Stimulated activated effector memory CD8-positive, alpha-beta T cell treated with anti-CD3 and anti-CD28 coated beads, Interleukin-12 subunit alpha, Interleukin-12 subunit beta, amount 100 ng/mL, for 72 hours (primary cell): ENCODE measurements at regions not wholly inside any gene's neighbourhood (a gene's known extent, or its start where the extent isn't known, plus 50 kb on each side); places are given as distances from the start of the nearest gene placed in this dataset.

Experiments used
- ATAC-seq: fragments of 150-1000 bp; cut with Tn5 transposase; 2 replicates; pipeline ENCODE4 v1.10.0; 2021
- DNase-seq, 2 donors: peaks; one replicate each; pipeline ENCODE4 v3.0.0; 2021 to 2022; ENCODE audit warnings: low spot score in 2 of 2
- H3K27ac Mint-ChIP-seq: one replicate; pipeline ENCODE4 v1.8.0; 2022; ENCODE audit warnings: mild to moderate bottlenecking, mixed read lengths
- H3K36me3 Mint-ChIP-seq: one replicate; pipeline ENCODE4 v1.8.0; 2022; ENCODE audit warnings: mild to moderate bottlenecking, mixed read lengths
- H3K4me1 Mint-ChIP-seq: one replicate; pipeline ENCODE4 v1.8.0; 2022; ENCODE audit warnings: mixed read lengths
- H3K4me3 Mint-ChIP-seq: one replicate; pipeline ENCODE4 v1.8.0; 2022; ENCODE audit warnings: mild to moderate bottlenecking, mixed read lengths
- H3K9me3 Mint-ChIP-seq: one replicate; pipeline ENCODE4 v1.8.0; 2022; ENCODE audit warnings: mixed read lengths

DNA sequence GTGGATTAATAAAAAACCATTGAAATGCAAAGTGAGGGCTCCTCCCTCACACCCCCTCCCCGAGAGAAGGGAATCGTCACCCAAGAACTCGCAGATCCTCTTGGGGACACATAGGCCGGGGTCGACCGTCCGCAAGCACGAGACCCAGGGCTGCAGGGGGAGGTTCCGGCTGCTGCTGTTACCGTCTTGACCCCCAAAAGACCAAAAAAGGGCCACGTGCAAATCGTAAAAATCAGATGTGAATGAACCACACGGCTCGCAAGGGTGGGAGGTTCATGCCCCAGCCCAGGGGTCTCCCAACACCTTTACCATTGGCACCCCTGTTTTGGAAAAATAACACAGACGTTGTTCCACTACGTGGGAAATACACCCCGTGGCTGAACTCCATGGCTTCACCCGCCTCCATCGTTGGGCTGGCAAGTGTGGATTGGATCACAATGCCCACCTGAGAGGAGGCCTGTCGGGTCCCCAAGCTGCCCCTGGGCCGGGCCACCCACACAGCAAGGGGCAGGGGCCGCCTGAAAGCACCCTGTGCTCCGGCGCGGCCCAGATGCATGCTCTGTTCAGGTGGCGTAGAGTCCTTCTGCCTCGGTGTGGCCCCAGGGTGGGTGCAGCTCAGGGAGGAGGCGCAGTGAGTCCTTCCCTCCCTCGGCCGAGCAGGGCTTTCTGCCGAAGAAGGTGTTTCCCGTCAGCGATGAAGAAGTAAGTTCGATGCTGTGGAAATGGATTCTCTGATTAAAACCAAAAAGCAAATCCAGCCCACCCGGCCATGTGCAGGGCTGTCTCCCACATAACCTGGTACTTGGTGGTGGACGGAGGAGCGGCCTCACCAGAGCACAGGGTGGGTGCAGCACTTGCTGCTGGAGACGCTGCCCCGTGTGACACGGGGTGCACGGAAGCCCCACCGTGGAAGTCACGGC, 85.0 kb downstream of the YTHDF1 start:
- Mint-ChIP-seq H3K9me3 (no peaks in the 10 kb centered on the region), H3K27ac (no peak overlapping the region)
- DNase-seq: no peak

DNA sequence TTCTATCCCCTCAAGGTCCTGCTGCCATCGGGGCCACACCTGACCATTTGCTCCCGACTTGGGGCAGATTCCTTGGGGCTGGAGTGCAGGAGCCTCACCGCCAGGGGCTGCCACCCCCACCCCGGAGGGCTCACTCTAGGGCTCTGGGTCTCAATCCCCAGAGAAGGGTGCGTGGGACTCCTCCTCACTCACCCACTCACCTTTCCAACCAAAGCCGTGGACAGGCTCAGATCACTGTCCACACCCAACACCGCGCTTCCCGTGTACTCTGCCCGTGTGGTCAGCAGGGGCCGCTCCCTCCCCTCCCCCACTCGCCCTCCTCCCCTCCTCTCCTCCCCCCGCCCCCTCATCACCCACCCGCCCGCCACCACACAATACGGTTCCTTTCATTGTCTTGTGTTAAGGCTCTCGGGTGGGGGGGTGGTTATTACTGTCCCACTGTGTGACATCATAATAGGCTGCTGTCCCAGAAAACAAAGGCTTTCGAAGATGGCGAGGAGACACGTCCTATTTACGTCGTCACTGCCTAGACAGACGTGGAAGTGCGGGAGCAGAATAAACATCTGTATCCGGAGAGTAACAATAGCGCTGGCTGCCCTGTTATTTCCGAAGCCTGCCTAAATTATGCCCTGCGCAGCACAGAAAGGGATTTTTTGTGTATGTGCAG, 85.8 kb downstream of the YTHDF1 start:
- H3K4me1 Mint-ChIP-seq: no peaks in the 10 kb centered on the region
- no peak overlapping the region for H3K4me3 Mint-ChIP-seq
- H3K36me3 Mint-ChIP-seq: no peaks in the 10 kb centered on the region
- ATAC-seq: no peak
- H3K27ac Mint-ChIP-seq: no peak overlapping the region
- no peak for DNase-seq
- no peaks in the 10 kb centered on the region for H3K9me3 Mint-ChIP-seq

More for the DNA sequence above, 85.0 kb downstream of the YTHDF1 start:
- Mint-ChIP-seq H3K4me1 (no peaks in the 10 kb centered on the region), H3K4me3 (no peak overlapping the region), H3K36me3 (no peaks in the 10 kb centered on the region)
- ATAC-seq: no peak

DNA sequence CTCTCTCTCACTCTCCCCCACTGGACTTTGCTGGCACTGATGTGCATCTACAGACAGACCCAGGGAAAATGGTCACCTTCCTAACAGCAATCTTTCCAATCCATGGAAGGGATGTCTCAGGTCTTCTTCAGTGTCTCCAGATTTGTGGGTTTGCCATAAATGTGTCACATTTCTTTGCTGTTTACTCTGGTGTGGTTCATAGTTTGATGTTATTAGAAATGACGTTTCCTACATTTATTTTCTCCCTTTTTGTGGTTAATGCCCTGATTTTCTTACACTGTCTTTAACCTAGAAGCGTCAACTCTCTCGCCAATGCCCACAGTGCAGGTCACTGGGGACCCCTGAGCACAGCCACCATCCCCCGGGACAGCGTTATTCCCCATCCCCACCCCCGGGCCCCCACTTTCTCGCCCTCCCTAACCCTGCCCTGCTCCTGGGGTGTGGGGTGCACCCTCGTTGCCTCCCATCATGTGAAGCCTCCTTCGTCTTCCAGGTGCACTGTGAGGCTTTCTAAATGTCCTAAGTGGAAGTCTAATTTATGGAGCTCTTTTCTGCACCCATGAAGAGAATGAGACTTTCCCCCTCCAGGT, 86.5 kb downstream of the YTHDF1 start:
- ATAC-seq (no peak), DNase-seq (no peak)
- H3K9me3 Mint-ChIP-seq: no peaks in the 10 kb centered on the region
- no peak overlapping the region for H3K27ac Mint-ChIP-seq
- H3K4me3 Mint-ChIP-seq: no peak overlapping the region
- no peaks in the 10 kb centered on the region for H3K4me1 Mint-ChIP-seq
- no peaks in the 10 kb centered on the region for H3K36me3 Mint-ChIP-seq

DNA sequence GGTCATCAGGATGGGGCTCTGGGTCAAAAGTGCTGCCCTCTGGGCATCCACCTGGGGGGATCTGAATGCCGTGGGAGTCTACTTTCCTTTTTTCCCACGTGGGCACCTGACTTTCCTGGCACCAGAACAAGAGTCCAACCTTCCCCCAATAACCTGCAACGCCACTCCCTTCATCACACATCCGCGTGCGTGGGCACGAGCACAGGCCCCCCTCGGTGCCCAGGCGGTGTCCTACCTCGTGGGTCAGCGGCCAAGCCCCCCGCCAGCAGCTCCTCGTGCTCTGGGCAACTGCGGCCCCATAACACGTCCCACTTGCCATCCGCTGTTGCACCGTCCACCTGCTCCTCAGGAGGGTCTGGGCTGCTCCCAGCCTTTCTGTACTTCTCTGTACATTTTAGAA, 87.0 kb downstream of the YTHDF1 start:
- no peaks in the 10 kb centered on the region for H3K4me1 Mint-ChIP-seq
- ATAC-seq (no peak), DNase-seq (no peak)
- no peaks in the 10 kb centered on the region for H3K9me3 Mint-ChIP-seq
- H3K36me3 Mint-ChIP-seq: no peaks in the 10 kb centered on the region
- H3K27ac Mint-ChIP-seq: no peak overlapping the region
- no peak overlapping the region for H3K4me3 Mint-ChIP-seq

DNA sequence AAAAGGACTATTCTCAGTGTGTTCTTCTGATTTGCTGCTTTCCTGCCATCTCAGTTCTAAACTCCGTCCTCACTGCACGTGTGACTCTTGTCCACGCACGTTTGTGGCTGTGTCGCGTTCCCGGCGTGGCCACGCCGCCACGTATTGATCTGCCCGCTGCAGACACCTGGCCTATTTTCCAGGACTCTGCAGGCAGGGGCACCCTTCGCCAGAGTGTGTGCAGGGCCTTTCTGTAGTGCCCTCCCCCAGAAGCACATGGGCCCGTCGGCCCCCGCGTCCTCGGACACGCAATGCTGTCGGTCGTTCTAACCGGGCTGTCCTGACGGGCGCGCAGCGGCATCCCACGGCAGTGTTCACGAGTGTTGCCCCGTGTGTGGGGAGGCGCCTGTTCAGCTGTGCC, 87.6 kb downstream of the YTHDF1 start:
- Mint-ChIP-seq H3K9me3 (no peaks in the 10 kb centered on the region), H3K36me3 (no peaks in the 10 kb centered on the region), H3K4me1 (no peaks in the 10 kb centered on the region), H3K27ac (no peak overlapping the region), H3K4me3 (no peak overlapping the region)
- ATAC-seq (no peak), DNase-seq (no peak)

DNA sequence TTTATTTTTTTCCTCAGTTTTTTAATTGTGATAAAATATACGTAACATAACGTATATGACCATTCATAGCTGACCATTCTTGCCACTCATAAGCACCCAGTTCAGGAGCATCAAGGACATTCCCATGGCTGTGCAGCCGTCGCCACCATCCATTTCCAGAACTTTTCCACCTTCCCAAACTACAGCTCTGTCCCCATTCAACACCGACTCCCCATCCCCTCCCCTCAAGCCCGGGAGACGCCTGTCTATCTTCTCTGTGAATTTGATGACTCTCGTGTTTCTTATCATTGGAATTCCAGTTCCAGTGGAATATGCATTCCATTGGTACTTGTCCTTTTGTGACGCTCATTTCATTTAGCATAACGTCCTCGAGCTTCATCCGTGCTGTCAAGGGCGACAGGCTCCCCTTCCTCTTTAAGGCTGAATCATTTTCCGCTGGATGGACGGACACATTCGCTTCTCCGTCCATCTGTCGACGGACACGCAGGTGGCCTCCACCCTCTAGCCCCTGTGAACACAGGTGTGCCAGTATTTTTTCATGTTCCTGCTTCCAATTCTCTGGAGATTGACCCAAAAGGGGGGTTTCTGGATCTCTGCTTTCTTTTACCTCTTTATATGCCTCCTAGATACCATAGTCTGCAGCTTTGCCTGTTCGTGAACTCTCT, 88.1 kb downstream of the YTHDF1 start:
- Mint-ChIP-seq H3K9me3 (no peaks in the 10 kb centered on the region), H3K4me1 (no peaks in the 10 kb centered on the region), H3K27ac (no peak overlapping the region), H3K4me3 (no peak overlapping the region), H3K36me3 (no peaks in the 10 kb centered on the region)
- ATAC-seq (no peak), DNase-seq (no peak)

DNA sequence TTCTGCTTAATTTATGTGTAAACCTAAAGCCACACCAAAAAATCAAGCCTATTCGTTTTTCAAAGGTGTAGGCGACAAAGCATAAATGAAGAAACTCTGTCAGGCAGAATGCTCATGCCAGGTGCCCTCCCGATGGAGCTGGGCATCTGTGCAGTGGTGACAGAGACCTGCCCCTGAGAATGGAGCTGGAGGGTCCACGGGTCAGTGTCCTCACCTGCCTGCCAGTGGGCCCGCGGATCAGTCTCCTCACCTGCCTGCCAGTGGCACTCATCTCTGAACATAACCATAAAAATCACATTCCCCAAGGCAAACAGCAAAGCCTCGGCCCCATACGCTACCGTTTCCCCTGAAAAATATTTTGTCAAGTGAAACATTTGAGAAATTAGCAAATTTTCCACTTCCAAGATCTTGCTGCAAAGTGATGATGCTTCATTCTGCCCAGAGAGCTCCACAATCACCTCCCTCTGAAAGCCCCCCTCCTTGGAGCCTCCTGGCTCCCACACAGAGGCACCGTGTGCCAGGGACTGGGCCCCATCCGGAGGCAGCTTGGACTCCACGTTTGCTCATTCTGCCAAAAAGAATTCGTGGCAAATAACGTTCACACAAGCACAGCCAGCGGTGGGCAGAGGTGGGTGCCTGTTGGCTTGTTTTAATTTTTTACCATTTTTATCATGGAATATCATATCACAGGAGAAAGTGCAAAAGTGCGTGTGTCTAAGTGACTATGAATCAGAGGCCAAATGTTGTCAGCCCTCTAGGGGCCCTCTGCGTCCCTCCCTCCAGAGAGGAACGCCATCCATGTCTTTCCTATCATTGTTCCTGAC, 88.8 kb downstream of the YTHDF1 start:
- H3K27ac Mint-ChIP-seq: no peak overlapping the region
- H3K9me3 Mint-ChIP-seq: no peaks in the 10 kb centered on the region
- H3K4me1 Mint-ChIP-seq: no peaks in the 10 kb centered on the region
- DNase-seq (no peak), ATAC-seq (no peak)
- no peak overlapping the region for H3K4me3 Mint-ChIP-seq
- no peaks in the 10 kb centered on the region for H3K36me3 Mint-ChIP-seq

DNA sequence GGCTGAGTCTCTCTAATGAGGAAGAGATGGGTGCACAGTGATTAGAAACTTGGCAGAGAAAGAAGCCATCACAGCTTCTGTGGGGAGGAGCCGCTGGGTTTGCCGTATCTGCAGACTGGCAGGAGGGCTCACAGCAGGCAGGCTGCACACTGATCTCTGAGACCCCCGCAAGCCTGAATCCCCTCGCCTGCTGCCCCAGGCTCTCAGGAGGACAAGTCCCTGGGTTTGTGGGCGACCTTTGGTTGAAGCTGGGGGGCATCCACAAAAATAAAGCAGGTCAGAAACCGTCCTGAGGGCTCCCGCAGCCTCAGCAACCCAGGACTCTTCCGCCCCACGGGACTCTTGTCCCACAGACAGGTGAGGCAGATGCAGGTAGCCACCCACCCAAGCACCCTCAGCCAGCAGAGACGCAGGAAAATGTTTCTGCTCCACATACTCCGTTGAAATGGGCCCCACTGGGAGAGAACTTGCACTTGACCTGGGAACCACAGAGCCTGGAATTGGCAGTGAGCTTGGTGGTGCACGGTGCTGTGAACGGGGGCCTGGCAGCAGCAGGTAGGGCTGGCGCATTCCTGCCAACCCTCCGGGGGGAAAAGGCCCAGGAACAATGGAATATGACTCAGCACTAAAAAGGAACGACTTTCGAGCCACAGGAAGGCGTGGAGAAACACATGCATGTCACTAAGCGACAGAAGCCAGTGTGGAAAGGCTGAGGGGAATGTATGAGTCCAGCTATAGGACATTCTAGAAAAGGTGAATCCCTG, 89.9 kb downstream of the YTHDF1 start:
- no peak overlapping the region for H3K4me3 Mint-ChIP-seq
- no peak for ATAC-seq
- H3K36me3 Mint-ChIP-seq: no peaks in the 10 kb centered on the region
- DNase-seq: no peak
- H3K4me1 Mint-ChIP-seq: no peaks in the 10 kb centered on the region
- H3K9me3 Mint-ChIP-seq: no peaks in the 10 kb centered on the region
- no peak overlapping the region for H3K27ac Mint-ChIP-seq

DNA sequence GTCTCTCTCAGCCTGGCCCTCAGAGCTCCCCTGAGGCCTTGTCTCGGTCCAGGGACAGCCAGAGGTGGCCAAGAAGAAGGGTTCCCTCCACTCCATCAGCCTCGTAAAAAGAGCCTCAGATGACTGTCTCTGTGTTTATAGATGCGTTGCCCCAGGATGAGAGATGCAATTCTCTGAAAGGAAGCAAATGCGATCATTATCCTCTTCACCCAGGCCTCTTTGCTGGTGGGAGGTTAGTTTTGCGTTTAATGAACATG, 90.4 kb downstream of the YTHDF1 start:
- Mint-ChIP-seq H3K27ac (no peak overlapping the region), H3K4me3 (no peak overlapping the region), H3K36me3 (no peaks in the 10 kb centered on the region)

DNA sequence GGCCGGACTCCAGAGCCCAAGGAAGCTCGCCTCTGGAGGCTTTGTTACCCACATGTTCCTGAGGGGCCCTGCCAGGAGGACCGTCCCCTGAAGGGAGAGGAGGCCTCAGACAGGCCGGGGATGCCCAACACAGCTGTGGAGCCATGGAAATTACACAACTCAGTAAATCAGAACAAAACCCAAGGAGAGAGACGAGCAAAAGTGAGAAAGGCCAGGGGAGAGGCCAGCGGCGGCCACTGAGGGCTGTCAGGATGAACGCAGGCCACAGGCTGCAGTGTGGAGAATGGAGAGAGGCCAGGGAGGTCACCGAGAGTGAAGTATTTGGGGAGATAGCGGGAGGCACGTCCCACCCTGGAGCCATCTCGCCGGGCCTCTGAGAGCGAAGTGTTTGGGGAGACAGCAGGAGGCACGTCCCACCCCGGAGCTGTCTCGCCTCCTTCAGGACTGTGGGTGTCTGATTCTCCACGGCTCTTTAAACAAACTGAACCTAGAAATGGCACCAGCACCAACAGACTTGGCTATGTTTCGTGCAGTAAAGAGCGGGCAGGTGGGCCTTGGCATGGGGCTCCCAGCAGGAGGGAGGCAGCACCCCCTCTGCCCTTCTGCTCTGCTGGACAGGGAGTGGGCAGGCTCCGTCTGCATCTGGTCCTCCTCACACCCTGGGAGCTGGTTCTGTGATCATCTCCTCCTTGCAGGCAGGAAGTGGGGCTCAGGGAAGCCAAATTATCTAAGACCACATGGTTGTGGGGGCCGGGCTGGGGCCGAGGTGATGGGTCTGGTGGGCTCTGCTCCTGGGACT, 91.0 kb downstream of the YTHDF1 start:
- no peak for ATAC-seq
- H3K36me3 Mint-ChIP-seq: no peaks in the 10 kb centered on the region
- H3K27ac Mint-ChIP-seq: no peak overlapping the region
- H3K4me3 Mint-ChIP-seq: no peak overlapping the region
- no peak for DNase-seq
- no peaks in the 10 kb centered on the region for H3K9me3 Mint-ChIP-seq
- H3K4me1 Mint-ChIP-seq: no peaks in the 10 kb centered on the region

More for the DNA sequence above, 90.4 kb downstream of the YTHDF1 start:
- no peak for ATAC-seq
- no peak for DNase-seq
- Mint-ChIP-seq H3K4me1 (no peaks in the 10 kb centered on the region), H3K9me3 (no peaks in the 10 kb centered on the region)

DNA sequence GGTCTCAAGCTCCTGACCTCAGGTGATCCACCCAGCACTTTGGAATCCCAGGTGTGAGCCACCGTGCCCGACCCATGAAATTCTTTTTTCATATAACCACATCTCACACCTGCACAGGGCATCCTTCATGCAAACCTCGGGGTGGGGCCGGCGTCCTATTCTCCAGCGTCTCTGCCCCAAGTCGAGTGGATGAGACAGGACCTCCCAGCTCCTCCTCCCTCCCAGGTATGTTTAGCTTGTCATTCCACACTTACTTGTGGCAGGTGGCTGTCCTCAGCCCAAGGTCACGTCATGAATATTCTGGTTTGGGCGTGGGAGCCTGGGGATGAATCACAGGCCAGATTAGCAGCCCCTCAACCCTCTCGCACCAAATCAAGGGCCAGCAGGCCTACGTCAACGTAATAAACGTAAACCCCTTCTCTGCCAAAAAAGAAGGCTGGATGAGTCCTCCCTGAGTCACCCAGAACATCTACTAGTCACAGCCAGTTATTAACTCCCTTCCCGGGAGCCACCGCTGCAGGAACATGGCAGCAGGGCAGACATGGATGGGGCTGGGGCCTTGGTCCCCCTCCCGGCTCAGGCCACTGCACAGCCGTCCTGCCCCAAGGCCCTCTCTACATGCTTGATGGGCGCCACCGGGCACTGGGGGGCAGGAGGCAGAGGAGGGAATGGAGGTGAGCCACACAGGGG, 91.7 kb downstream of the YTHDF1 start:
- Mint-ChIP-seq H3K27ac (no peak overlapping the region), H3K4me3 (no peak overlapping the region), H3K4me1 (no peaks in the 10 kb centered on the region), H3K36me3 (no peaks in the 10 kb centered on the region), H3K9me3 (no peaks in the 10 kb centered on the region)
- DNase-seq: no peak
- no peak for ATAC-seq

DNA sequence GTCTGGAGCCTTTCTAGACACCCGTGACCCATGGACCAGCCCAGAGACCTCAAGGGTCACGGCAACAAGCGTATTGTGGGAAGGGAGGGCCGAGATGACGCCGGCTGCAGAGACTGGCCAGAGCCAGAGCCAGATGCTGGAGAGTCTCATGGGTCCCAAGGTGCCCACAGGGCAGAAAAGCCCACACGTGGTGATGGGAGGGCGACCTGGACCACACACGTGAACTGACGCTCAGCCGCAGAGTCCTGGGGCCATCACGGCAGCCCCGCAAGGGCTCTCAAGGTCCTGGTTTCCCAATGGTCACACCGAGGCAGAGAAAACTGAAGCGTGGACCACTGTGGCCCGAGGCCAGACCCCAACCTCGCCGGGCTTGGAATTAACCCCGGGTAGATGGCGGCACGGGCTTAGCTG, 92.6 kb downstream of the YTHDF1 start:
- Mint-ChIP-seq H3K36me3 (no peaks in the 10 kb centered on the region), H3K4me3 (no peak overlapping the region), H3K27ac (no peak overlapping the region), H3K4me1 (no peaks in the 10 kb centered on the region), H3K9me3 (no peaks in the 10 kb centered on the region)
- DNase-seq (no peak), ATAC-seq (no peak)

DNA sequence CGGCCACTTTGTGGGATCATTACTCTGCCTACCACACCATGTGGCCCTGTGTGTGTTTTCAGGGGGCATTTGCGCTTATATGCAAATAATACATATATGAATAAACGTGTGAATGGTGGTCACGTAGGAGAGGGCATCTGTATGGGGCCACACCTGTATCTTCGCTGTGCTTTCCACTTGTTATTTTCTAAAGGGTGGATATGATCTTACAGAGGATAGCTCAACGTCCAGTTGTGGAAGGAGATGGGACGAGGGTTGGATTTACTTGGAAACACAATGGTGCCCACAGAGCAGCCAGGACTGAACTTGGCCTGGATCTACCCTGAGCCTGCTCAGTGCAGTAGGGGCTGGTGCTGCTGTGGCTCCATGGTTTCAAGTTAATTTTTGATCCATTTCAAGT, 93.3 kb downstream of the YTHDF1 start:
- ATAC-seq (no peak), DNase-seq (no peak)
- Mint-ChIP-seq H3K9me3 (no peaks in the 10 kb centered on the region), H3K4me1 (no peaks in the 10 kb centered on the region), H3K27ac (no peak overlapping the region), H3K36me3 (no peaks in the 10 kb centered on the region), H3K4me3 (no peak overlapping the region)
